Panc1 (cell line): ENCODE measurements at regions not wholly inside any gene's neighbourhood (a gene's known extent, or its start where the extent isn't known, plus 50 kb on each side); places are given as distances from the start of the nearest gene placed in this dataset.

Source experiments
- ATAC-seq: fragments of 200-7000 bp; cut with Tn5 transposase; 2 replicates; pipeline ENCODE4 v1.9.1; 2020; ENCODE audit warnings: mild to moderate bottlenecking, moderate library complexity
- BruUV-seq: library from RNA; stranded (reverse); fragments of 400-500 nt; replicated peaks from 2 replicates; lab custom pipeline; 2021; lab: Mats Ljungman, UMichigan
- CTCF ChIA-PET: fragments of 300-600 bp; sonication (Branson Sonifier 250); formaldehyde crosslinking; loops from one replicate; lab custom pipeline; 2022; ENCODE audit warnings: antibody characterized with exemption; lab: Charles Lee
- POLR2A ChIA-PET: fragments of 300-600 bp; sonication (Branson Sonifier 250); formaldehyde crosslinking; loops from one replicate; lab custom pipeline; 2022; ENCODE audit warnings: antibody characterized with exemption; lab: Charles Lee
- DNase-seq: peaks from one replicate; pipeline ENCODE4 v3.0.0-alpha.2; 2010; ENCODE audit warnings: low read depth, low spot score
- H3K27ac ChIP-seq: 2 replicates; pipeline ENCODE4 v1.5.1; 2011; ENCODE audit warnings: mild to moderate bottlenecking, low read length, inconsistent platforms
- H3K27me3 ChIP-seq: fragments of 200-500 bp; sonication (Bioruptor generic); 2 replicates; pipeline ENCODE4 v1.6.0; 2014; ENCODE audit warnings: low read length, inconsistent platforms; ENCODE audit not compliant: control insufficient read depth, insufficient read depth
- H3K36me3 ChIP-seq: fragments of 200-500 bp; sonication (Bioruptor generic); 2 replicates; pipeline ENCODE4 v1.5.1; 2014; ENCODE audit warnings: inconsistent platforms, mild to moderate bottlenecking, low read length, moderate library complexity; ENCODE audit not compliant: control insufficient read depth, insufficient read depth
- H3K4me1 ChIP-seq: 2 replicates; pipeline ENCODE4 v1.5.1; 2011; ENCODE audit warnings: inconsistent platforms, mild to moderate bottlenecking, low read length, moderate library complexity; ENCODE audit not compliant: control insufficient read depth, insufficient read depth
- H3K4me3 ChIP-seq, 2 experiments: 2 replicates each; pipeline ENCODE4 v1.5.1; 2011 to 2012; ENCODE audit warnings: low read depth in 2 of 2, low read length in 2 of 2, mild to moderate bottlenecking in 2 of 2, inconsistent platforms in 1 of 2, moderate library complexity in 1 of 2
- H3K9me3 ChIP-seq: fragments of 200-500 bp; sonication (Bioruptor generic); 2 replicates; pipeline ENCODE4 v1.5.1; 2014; ENCODE audit warnings: low read depth, mild to moderate bottlenecking, inconsistent platforms, low read length, moderate library complexity; ENCODE audit not compliant: control insufficient read depth, insufficient read depth
- CTCF ChIP-seq: fragments of 450-650 bp; IDR thresholded peaks from 2 replicates; pipeline ENCODE4 v1.5.1; 2017; ENCODE audit warnings: mild to moderate bottlenecking
- POLR2AphosphoS5 ChIP-seq: IDR thresholded peaks from 2 replicates; pipeline ENCODE4 v1.6.1; 2012; ENCODE audit warnings: mild to moderate bottlenecking, low read depth, low read length, moderate library complexity
- REST ChIP-seq, 2 experiments: IDR thresholded peaks; 2 replicates each; pipeline ENCODE4 v1.6.1; 2011 to 2012; ENCODE audit warnings: low read depth in 2 of 2, control low read depth in 1 of 2, low read length in 1 of 2, mild to moderate bottlenecking in 1 of 2, moderate library complexity in 1 of 2; ENCODE audit not compliant: insufficient read depth in 1 of 2
- SIN3A ChIP-seq: IDR thresholded peaks from 2 replicates; pipeline ENCODE4 v1.6.1; 2012; ENCODE audit warnings: low read depth, mild to moderate bottlenecking, low read length, moderate library complexity, borderline replicate concordance; ENCODE audit not compliant: insufficient read depth
- TCF7L2 ChIP-seq: IDR thresholded peaks from 2 replicates; pipeline ENCODE4 v1.6.1; 2011; ENCODE audit warnings: mild to moderate bottlenecking, low read depth, low read length, inconsistent platforms
- in situ Hi-C: cut with HindIII; loops from 2 replicates; pipeline ENCODE4 v1.10.0; 2016; ENCODE audit warnings: low sequenced_read_pairs, low pct_unique_long_range_greater_than_20kb
- intact Hi-C: fragments of 100-400 bp; cut with micrococcal nuclease; formaldehyde crosslinking; loops from one replicate; pipeline ENCODE4 v1.10.0; 2022; ENCODE audit not compliant: unreplicated experiment

- Histone ChIP-seq H3K4me3 (no peak overlapping the region), H3K36me3 (no peaks in the 10 kb centered on the region), H3K4me1 (no peaks in the 10 kb centered on the region), H3K27me3 (no peaks in the 10 kb centered on the region), H3K27ac (no peak overlapping the region), H3K9me3 (no peaks in the 10 kb centered on the region)
- ChIA-PET POLR2A (no interaction called here), CTCF (no interaction called here)
- in situ Hi-C loops (no loop called here), intact Hi-C loops (no loop called here)
- BruUV-seq: no TSS peak
- no peak for ATAC-seq
- TF ChIP-seq CTCF (no peak), POLR2AphosphoS5 (no peak), TCF7L2 (no peak), SIN3A (no peak), REST (IDR thresholded peaks at IDR 0.05; ENCODE audit: insufficient read depth in 1 of 2, low read depth in 2 of 2, low read length in 1 of 2) (no peak)
- DNase-seq: no peak
These were observed 67.1 kb upstream of the MAGI2 start for GRCh38 chr7:79520543-79520942.

GRCh38 chr7:79515358-79515757 lies 61.9 kb upstream of the MAGI2 start:
- ChIA-PET POLR2A (no interaction called here), CTCF (no interaction called here)
- intact Hi-C loops: no loop called here
- Histone ChIP-seq H3K27me3 (no peaks in the 10 kb centered on the region), H3K9me3 (no peaks in the 10 kb centered on the region), H3K4me1 (no peaks in the 10 kb centered on the region), H3K4me3 (no peak overlapping the region), H3K36me3 (no peaks in the 10 kb centered on the region), H3K27ac (no peak overlapping the region; the same call in 1 of the 2 replicates)
- ATAC-seq (no peak), DNase-seq (no peak)
- in situ Hi-C loops: no loop called here
- TF ChIP-seq REST (IDR thresholded peaks at IDR 0.05; ENCODE audit: insufficient read depth in 1 of 2, low read depth in 2 of 2, low read length in 1 of 2): no peak
- no peak for TF ChIP-seq CTCF
- TF ChIP-seq TCF7L2: no peak
- no peak for TF ChIP-seq SIN3A
- no TSS peak for BruUV-seq
